ACHN (cell line): ENCODE measurements at regions not wholly inside any gene's neighbourhood (a gene's known extent, or its start where the extent isn't known, plus 50 kb on each side); places are given as distances from the start of the nearest gene placed in this dataset.
A peak's percentile ranks its signal among the peaks of the same experiment; 100 is the strongest.

Experiments
- DNase-seq: peaks from one replicate; pipeline ENCODE4 v3.0.0-alpha.2; 2015
- in situ Hi-C: cut with HindIII; loops from 2 replicates; pipeline ENCODE4 v1.10.0; 2017; ENCODE audit warnings: low sequenced_read_pairs, low pct_ligation_motif_present, low pct_unique_long_range_greater_than_20kb

DNA sequence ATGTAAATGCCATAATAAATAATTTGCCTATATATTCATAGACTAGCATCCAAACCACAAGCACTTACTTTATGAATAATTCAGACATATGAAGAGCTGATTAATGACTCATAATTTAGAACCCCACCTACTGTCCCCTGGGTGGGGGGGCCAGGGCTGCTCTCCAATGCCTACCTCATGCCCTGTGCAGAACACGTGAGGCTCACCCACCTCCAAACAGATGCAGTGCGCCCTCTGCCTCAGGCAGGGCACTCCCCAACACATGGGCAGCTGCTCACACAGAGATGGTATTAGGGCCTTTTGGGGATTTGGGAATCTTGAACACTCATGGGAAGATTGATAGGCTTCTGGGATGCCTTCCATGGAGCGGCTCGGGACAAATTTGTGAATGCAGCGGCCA is 75.1 kb upstream of the INSIG1 start:
- DNase-seq, result no peak
- in situ Hi-C loops, result no loop called here

DNA sequence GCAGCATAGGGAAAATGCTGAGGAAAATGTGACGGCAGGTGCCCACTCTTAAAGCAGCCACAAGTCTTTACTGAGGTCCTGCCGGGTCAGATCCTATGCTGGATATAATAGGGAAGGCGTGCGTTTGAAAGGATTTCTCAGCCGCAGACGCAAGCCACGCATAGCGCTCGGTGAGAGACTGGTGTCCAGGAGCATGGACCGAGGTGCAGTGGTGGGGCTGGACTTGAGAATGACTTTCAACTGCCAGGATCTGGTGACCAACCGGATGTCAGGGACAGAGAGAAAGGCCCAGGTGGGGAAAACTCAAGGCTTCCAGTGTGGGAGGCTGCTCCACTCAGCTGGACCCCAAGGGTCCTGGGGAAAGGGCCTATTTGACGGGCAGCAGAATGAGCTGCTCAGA is 74.7 kb upstream of the INSIG1 start:
- no peak for DNase-seq
- in situ Hi-C loops, result no loop called here

DNA sequence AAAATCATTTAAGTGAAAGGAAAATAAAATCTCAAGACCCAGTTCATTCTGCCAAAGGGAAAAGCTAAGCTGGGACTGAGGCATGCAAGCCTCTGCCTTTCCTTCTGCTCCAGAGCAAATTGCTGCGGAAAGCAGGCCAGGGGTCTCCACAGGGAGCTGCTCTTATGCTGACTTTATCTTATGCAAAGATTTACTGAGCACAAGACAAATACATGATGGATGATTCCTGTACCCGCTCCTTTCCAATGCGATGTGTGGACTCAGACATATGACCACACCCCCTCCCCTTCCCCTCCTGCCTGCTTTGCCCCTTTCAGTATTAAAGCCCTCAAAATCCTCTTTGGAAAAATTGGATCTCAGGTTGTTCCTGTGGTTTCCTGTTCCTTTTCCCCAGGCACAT is 74.2 kb upstream of the INSIG1 start:
- no peak for DNase-seq
- in situ Hi-C loops, result no loop called here

DNA sequence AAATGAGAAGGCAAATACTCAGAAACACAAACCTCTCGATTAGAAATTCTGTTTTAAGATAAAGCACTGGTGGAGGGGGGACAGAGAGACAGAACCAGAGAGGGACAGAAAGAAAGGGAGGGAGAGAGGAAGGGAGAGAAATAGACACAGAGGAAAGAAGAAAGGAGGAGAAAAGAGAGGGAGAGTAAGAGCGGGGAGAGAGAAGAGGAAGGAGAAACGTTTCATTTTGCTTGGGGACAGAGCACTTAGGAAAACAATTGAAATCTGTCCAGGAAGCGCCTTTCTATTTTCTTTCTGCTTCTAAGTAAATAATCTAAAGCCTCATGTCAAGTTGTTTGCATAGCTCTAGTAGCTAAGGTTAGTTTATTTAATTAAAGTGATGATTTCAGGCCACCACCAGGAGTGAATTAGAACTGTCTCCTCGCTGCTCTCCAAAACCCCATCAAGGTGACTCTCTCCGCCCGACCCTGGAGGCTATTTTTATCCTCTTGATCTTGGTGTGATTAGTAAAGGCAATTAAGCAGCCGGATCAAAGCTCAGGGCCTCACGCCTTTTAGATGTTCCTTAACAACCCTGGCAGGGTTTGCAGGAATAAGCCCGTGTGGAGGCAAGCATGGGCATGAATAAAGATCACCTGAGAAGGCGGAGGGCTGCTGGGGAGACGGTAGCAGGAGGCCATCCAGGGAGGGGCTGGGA is 73.4 kb upstream of the INSIG1 start:
- in situ Hi-C loops, result no loop called here
- DNase-seq, result no peak

DNA sequence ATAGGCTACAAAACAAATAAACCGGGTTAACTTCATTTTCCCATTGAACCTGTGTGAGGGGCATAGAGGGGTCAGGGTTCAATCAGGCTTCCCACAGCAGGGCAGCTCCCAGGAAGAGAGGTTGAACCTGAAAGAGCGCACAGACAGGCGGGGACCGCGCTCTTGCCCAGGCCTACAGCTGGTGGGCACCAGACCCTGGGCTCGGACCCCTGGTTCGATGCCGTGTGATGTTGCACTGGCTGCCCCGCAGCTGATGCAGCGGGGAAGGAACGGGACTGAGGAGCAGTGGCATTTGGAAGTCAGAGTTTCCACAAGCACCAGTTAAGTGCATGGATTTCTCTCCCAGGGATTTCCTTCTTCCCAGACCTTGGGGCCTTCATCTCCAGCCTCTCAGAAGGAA is 72.6 kb upstream of the INSIG1 start:
- in situ Hi-C loops, result no loop called here
- DNase-seq, result no peak

DNA sequence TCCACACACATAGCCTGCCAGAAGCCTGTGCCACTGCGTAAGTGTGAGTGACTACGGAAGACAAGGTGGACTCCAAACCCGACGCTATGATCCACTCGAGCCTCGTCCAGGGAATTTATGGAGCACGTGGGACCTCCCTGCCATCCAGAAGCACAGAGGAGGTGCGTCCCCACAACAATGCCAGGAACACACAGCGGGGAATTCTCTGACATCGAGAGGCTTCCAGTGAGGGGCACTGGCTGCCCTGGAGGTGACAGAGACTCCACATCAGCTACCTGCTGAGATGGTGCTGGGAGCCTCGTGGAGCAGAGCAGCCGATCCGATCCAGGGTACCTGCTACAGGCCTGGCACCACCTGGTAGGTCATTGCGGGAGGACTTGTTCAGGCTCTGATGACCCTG is 72.2 kb upstream of the INSIG1 start:
- in situ Hi-C loops, result no loop called here
- DNase-seq, result no peak

DNA sequence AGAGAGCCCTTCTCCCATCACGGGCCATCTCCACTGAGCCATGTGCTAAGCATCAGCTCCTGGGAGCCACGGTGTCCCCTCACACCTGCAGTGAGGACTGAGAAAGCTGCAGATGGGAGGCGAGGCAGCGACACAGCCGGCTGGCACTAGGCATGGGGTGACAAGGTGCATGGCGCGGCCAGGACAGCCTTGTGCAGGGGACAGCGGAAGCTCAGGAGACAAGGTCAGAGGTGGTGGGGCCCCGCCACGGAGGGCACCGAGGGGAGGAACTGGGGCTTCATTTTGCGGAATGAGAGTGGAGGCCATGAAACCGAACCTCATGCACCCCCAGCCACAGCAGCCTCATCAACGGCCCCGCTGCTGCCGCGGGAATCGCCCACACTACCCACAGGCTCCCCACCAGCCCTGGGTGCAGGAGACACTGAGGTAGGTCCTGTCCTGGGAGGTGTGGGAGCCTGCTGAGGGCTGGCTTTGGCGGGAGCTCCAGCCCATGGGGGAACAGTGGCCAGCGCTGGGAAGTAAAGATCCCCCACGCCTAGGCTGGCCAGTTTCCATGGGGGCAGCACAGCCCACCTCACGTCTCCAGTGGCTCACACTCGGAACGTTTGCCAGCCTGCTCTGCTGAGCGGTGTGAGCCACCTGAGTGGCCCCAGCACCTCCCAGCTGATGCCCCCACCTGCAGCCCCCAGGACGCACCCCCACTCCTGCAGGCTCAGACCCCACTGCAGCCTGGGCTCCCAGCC is 71.2 kb upstream of the INSIG1 start:
- in situ Hi-C loops, result no loop called here
- no peak for DNase-seq

DNA sequence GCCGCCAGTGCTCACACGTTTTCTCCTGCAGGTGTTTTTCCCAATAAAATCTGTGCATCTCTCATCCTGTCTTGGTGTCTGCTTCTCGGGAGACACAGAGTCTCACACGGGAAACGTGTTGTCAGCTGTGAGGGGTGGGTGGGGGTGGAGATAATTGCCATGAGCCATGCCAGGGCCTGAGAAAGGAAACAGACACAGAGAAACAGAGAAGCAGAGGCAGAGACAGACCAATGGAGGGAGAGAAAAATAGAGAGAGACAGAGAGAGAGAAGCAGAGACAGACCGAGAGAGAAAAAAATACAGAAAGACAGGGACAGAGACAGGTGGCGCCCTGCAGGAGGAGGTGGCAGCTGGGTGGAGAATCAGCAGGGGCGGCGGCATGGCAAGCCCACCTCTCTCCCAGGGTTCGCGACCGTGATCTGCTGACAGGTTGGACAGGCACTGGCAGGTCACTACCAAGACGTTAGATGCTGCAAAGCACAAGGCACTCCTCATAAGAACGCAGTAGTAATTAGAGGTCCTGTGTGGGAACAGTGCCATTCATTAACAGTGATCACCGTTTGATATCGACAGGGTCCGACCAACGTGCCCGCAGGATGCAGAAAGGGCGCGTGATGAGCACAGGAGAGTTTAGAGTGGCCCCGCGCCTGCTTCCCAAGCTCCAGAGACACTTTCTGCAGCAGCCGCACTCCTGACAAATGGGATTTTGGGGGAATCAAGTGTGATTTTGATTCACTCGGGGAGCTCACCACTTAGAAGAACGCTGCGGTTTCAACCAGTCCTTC is 70.5 kb upstream of the INSIG1 start:
- no peak for DNase-seq
- in situ Hi-C loops, result no loop called here

DNA sequence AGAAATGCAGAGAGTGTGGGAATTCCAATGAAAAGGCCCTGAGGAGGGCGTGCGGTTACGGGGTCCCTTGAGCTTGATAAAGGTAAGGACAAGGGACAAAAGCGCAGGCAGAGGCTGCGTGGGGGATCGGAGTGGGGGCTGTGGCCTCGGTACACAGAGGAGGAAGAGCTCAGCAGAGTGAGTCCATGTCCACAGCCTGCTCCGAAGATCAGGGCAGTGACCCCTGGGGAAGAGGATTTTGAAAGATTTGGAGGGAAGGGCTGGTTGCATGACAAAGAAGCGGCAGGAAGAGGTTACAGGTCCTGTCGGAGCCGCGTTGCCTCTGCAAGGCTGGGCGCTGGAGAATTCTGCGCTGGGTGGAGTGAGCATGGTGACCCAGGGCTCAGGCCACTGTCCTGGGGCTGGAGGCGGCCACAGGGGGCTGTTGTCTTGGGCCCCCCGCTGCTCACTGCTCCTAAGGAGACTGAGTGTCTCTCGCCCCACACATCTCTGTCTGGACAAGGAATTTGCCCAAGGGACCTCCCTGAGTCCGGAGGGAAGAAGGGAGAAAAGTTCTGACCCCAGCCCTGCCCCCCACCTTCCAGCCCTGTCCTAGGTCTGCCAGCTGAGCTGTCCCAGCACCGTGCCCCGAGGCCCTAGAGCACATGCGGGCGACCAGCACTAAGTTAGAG is 69.8 kb upstream of the INSIG1 start:
- in situ Hi-C loops, result no loop called here

DNA sequence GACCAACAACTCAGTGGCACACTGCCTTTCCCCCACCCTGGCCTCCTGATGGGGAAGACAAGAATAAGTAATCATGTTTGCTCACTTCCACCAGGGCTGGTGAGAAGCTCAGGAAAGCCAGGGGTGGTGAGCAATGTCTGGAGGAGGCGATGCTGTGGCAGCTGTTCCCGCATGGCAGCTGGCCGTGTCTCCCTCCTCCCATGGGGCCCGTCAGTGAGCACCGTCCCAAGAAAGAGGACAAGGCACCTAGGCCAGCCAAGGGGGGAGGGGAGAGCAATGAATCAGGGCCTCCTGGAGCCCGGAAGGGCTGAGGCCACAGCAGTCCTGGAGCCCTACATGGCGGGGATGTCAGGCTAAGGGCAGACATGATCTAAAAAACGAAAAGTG is 69.2 kb upstream of the INSIG1 start:
- in situ Hi-C loops, result no loop called here
- no peak for DNase-seq

More for the DNA sequence above, 69.8 kb upstream of the INSIG1 start:
- no peak for DNase-seq

DNA sequence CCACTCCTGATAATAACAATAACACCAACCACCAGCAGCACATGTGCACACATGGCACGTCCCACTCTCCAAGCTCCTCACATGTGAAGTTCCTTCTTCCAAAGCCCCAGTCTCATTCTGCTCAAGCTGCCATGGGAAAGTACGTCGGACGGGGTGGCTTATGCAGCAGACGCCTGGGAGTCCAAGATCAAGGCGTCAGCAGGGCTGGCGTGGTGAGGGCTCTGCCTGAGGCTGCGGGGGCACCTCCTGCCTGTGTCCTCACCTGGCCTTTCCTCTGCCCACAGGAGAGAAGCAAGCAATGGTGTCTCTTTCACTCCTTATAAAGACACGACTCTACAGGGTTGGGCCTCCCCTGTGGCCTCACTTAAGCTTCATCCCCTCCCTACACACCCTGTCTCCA is 68.8 kb upstream of the INSIG1 start:
- no peak for DNase-seq
- in situ Hi-C loops, result no loop called here

DNA sequence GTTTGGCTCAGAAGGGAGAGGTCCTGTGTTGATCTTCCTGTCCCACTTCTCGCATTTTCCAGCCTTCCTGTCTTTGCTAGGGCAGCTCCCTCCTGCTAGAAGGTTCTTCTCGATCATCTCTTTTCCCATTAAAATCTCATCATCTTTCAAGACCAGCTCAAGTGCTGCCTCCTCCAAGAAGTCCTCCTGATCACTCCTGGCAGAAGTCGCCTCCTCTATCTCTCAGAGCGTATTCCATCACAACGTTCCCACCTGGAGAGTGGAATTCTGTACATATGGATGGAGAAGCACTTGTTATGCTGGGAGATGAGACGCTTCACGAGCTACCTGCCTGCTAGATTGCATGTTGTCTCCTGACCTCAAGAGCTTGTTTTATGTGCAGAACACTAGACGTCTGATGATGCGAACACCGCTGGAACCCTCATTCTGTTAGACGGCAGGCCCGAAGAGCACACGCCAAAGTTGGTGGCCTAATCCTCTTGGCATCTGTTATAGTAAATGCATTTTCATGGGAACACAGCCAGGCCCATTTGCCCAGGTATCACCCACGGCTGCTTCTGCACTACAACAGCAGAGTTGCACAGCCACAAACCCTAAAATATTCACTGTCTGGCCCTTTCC is 68.0 kb upstream of the INSIG1 start:
- peak; percentile 14 for DNase-seq

DNA sequence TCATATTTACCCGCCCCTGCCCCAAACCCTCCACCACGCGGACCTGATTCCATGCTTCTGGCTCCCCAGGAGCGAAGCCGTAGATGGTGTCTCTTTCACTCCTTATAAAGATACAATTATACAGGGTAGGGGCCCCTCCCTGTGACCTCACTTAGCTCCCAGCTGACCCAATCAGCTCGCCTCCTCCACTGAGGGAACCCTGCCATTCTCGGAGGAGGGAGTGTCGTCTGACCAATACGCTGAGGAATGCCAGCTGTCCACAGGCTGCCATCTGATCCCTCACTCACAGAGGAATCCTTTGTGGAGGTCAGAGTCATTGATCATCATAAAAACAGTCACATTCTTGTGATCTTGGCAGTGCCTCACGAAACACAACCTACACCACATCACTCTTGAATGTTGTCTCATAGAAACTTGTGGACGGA is 67.5 kb upstream of the INSIG1 start:
- in situ Hi-C loops, result no loop called here
- DNase-seq, result peak; percentile 100

More for the DNA sequence above, 68.0 kb upstream of the INSIG1 start:
- in situ Hi-C loops, result no loop called here

DNA sequence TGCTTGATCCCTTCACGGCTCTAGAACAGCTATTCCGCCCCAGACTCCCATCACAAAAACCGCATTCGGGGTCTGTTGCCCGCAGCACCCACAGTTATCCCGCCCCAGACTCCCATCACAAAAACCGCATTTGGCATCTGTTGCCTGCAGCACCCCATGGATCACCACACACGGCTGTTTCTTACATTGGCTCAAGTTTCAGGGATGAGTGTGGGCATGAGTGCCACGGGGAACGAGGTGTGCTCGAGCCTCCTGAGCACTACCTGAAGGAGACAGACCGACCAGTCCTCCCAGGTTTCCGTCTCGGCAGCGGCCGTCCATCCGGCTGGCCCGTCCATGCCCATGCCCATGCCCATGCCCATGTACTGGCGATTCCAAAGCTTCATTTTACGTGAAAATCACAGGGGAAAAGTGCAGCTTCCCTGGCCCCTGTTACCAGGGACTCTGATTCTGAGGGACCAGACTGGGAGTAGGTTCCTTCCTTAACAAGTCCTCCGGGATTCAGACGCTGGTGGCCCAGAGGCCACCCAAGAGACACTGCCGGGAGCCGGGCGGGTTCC is 66.4 kb upstream of the INSIG1 start:
- DNase-seq, result no peak
- in situ Hi-C loops, result no loop called here

DNA sequence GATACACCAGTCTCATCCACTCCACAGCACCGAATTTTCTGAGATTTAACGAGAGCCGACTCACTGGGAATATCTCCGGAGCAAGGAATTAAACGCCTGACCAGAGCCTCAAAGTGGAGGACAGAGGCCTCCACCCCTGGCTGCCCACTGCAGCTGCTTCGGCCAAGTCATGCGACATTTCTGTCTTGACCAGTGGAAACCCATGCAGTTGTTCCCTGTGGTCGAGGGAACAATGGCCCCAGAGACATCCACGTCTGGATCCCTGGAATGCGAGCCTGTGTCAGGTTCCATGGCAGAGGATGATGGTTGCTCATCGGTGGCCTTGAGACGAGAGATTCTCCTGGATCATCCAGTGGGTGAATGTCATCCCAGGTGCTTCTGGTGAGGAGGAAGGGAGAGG is 65.7 kb upstream of the INSIG1 start:
- no peak for DNase-seq
- in situ Hi-C loops, result no loop called here

DNA sequence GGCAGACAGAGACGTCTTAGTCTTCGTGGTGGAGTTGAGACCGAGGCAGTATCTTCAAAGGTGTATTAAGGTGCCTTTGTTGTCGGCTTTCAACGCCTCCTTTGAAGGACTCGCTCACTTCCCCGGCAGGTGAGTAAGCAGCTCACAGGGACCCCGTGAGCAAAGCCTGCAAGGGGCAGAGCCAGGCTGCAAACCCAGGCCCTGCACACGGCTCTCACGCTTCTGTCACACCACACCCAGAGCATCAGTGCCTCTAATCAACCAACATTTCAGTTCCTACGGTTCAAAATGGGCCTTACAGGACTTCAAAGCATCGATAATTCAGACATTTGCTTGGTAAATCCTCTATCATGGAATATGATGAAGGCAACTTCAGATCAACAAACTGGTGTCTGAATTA is 64.8 kb upstream of the INSIG1 start:
- in situ Hi-C loops, result no loop called here

DNA sequence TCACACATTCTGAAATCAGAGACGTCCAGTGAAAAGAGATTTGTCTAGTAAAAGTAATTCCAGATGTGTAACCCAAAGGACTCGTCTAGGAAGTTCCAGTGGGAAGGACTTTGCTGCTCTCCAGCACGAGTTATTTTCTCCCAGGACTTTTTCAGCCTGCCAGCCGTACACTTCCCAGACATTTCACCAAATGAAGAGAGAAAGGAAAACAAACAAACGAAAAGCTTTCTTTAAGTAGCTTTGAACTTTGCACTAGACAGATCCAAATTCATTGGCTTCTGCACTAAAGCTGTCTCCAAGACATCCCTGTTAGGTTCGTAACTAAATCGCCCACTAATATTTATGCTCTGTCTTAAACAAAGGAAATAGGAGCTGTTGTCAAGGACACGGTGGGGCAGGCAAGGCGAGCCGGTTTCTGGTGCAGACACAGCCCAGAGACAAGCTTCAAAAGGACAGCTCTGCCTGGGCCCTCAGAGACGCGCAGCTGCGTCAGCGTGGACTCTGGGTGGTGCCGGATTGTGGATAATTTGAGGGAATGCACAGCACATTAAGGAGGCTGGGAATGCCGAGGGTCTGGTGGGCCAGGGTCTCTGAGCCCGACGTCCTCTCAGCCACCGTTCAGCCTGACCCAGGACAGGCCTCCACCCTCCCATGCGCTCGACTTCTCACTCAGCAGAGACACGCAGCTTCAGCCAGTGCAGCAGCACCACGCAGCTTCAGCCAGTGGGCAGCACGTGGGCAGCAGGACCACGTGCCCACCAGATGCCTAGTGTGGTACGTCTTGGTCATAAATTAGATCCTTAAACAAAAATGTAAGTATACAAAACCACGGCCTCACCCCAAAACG is 64.1 kb upstream of the INSIG1 start:
- in situ Hi-C loops, result no loop called here
- DNase-seq, result no peak

More for the DNA sequence above, 64.8 kb upstream of the INSIG1 start:
- DNase-seq, result no peak

DNA sequence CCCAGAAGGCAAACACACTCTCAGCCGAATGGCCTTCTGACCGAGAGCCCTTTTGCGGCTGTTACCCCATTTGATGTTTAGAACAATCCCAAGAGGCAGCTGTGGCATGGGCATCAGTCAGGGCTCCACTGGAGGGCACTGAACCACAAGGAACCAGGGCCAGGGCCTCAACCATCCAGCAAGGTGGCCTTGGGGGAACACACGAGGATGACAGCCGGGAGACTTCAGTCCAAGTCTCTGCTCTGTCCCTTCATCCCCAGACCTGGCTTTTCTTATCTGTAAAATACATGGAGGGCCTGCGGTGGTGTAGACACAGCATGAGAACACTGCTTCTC is 63.6 kb upstream of the INSIG1 start:
- peak; percentile 68 for DNase-seq
- in situ Hi-C loops, result no loop called here
